GM23248 (cell line): ENCODE measurements at regions not wholly inside any gene's neighbourhood (a gene's known extent, or its start where the extent isn't known, plus 50 kb on each side); places are given as distances from the start of the nearest gene placed in this dataset.

Experiments used
- EZH2 ChIP-seq: fragments of 200-600 bp; sonication (generic); IDR thresholded peaks from 2 replicates; pipeline ENCODE4 v1.6.1; 2018; ENCODE audit warnings: antibody characterized with exemption, mild to moderate bottlenecking; ENCODE audit not compliant: insufficient read depth, poor library complexity, severe bottlenecking
- EZH2phosphoT487 ChIP-seq: fragments of 200-600 bp; sonication (generic); IDR thresholded peaks from 2 replicates; pipeline ENCODE4 v1.6.1; 2018; ENCODE audit warnings: antibody characterized with exemption, moderate library complexity, mild to moderate bottlenecking, low read depth; ENCODE audit not compliant: insufficient read depth

DNA sequence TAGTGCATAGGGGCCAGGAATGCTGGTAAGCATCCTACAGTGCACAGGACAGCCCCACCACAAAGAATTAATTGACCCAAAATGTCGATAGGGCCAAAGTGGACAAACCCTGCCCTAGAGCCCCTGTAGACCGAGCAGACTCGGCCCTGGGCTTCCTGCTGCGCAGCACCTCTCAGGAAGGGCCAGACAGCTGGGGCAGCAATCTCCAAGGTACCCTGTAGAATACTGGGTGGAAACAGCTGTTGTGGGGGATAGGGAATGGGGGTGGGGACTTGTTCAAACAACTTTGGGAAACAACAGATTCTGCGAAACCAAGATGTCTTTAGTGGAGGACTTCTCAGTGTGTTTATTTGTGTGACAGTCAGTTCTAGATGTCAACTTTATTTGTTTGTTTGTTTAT, 67.1 kb downstream of the MRPL46 start:
- no peak for TF ChIP-seq EZH2
- no peak for TF ChIP-seq EZH2phosphoT487
